PFSK-1 (cell line): ENCODE measurements at regions not wholly inside any gene's neighbourhood (a gene's known extent, or its start where the extent isn't known, plus 50 kb on each side); places are given as distances from the start of the nearest gene placed in this dataset.

Source experiments
- FOXP2 ChIP-seq: optimal IDR thresholded peaks from 2 replicates; pipeline ENCODE3; 2011; ENCODE audit warnings: borderline replicate concordance, control low read depth, inconsistent platforms; ENCODE audit not compliant: insufficient read depth; ENCODE audit errors: extremely low read length, extremely low read depth
- POLR2AphosphoS5 ChIP-seq: IDR thresholded peaks from 2 replicates; pipeline ENCODE4 v1.6.1; 2012; ENCODE audit warnings: low read depth, mild to moderate bottlenecking, control low read depth, low read length, moderate library complexity
- REST ChIP-seq, 2 experiments: IDR thresholded peaks; 2 replicates each; pipeline versions ENCODE4 v1.6.1 to v1.8.0; 2011 to 2012; ENCODE audit warnings: low read depth in 2 of 2, low read length in 2 of 2, control low read depth in 1 of 2, inconsistent platforms in 1 of 2, mild to moderate bottlenecking in 1 of 2, moderate library complexity in 1 of 2; ENCODE audit not compliant: insufficient read depth in 1 of 2
- SIN3A ChIP-seq: IDR thresholded peaks from 2 replicates; pipeline ENCODE4 v1.6.1; 2012; ENCODE audit warnings: mild to moderate bottlenecking, low read length, moderate library complexity, borderline replicate concordance; ENCODE audit not compliant: insufficient read depth
- TAF1 ChIP-seq: IDR thresholded peaks from 2 replicates; pipeline ENCODE4 v1.6.1; 2012; ENCODE audit warnings: low read length, control low read depth, borderline replicate concordance; ENCODE audit not compliant: insufficient read depth

- TF ChIP-seq FOXP2 (no peak), SIN3A (no peak), POLR2AphosphoS5 (no peak), TAF1 (no peak), REST (IDR thresholded peaks at IDR 0.05; ENCODE audit: insufficient read depth in 1 of 2, low read depth in 2 of 2, low read length in 2 of 2) (no peak)
These were observed 633.4 kb upstream of the CXADR start for GRCh38 chr21:16879479-16879878.

GRCh38 chr21:16891821-16892220 lies 621.0 kb upstream of the CXADR start:
- TF ChIP-seq FOXP2 (no peak), SIN3A (no peak), TAF1 (no peak), POLR2AphosphoS5 (no peak), REST (IDR thresholded peaks at IDR 0.05; ENCODE audit: insufficient read depth in 1 of 2, low read depth in 2 of 2, low read length in 2 of 2) (no peak)

- TF ChIP-seq FOXP2, result no peak
- TF ChIP-seq REST (IDR thresholded peaks at IDR 0.05; ENCODE audit: insufficient read depth in 1 of 2, low read depth in 2 of 2, low read length in 2 of 2), result no peak
- no peak for TF ChIP-seq POLR2AphosphoS5
- TF ChIP-seq SIN3A, result no peak
- TF ChIP-seq TAF1, result no peak
These were observed 612.2 kb upstream of the CXADR start for GRCh38 chr21:16900685-16901084.

GRCh38 chr21:16908077-16908476 lies 604.8 kb upstream of the CXADR start:
- TF ChIP-seq SIN3A (no peak), REST (IDR thresholded peaks at IDR 0.05; ENCODE audit: insufficient read depth in 1 of 2, low read depth in 2 of 2, low read length in 2 of 2) (no peak), TAF1 (no peak), POLR2AphosphoS5 (no peak), FOXP2 (no peak)
